IPS-20b (cell line): ENCODE measurements at regions not wholly inside any gene's neighbourhood (a gene's known extent, or its start where the extent isn't known, plus 50 kb on each side); places are given as distances from the start of the nearest gene placed in this dataset.

Experiments
- H3K27ac ChIP-seq: one replicate; pipeline ENCODE4 v1.5.1; 2013; ENCODE audit warnings: low read length
- H3K27me3 ChIP-seq: 2 replicates; pipeline ENCODE4 v1.6.1; 2013; ENCODE audit warnings: mild to moderate bottlenecking, low read length, inconsistent platforms; ENCODE audit not compliant: insufficient read depth
- H3K36me3 ChIP-seq: 2 replicates; pipeline ENCODE4 v1.6.1; 2013; ENCODE audit warnings: low read depth, mild to moderate bottlenecking, inconsistent platforms, low read length, moderate library complexity; ENCODE audit not compliant: insufficient read depth
- H3K4me1 ChIP-seq: 2 replicates; pipeline ENCODE4 v1.6.1; 2013; ENCODE audit warnings: mild to moderate bottlenecking, control low read depth, inconsistent platforms, low read length, moderate library complexity; ENCODE audit not compliant: insufficient read depth
- H3K4me3 ChIP-seq: 2 replicates; pipeline ENCODE4 v1.5.1; 2013; ENCODE audit warnings: mild to moderate bottlenecking, low read length, inconsistent platforms
- H3K9ac ChIP-seq: 2 replicates; pipeline ENCODE4 v1.6.1; 2013; ENCODE audit warnings: low read depth, mild to moderate bottlenecking, inconsistent platforms, low read length, moderate library complexity
- H3K9me3 ChIP-seq: 2 replicates; pipeline ENCODE4 v1.6.1; 2013; ENCODE audit warnings: mild to moderate bottlenecking, low read depth, low read length, inconsistent platforms; ENCODE audit not compliant: insufficient read depth

DNA sequence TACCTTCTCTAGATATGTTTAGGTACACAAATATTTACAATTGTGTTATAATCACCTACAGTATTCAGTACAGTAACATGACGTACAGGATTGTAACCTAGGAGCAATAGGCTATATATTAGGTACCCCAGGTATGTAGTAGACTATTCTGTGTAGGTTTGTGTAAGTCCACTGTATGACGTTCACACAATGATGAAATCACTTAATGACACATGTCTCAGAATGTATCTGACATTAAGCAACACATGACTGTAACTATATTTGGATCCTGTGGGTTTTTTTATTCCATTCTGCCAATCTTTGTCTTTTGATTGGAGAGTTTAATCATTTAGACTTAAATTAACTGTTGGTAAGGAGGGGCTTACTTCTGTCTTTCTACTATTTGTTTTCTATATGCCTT lies 52.1 kb downstream of the STYXL2 start:
- Histone ChIP-seq H3K4me3 (no peak overlapping the region), H3K27ac (no peak overlapping the region), H3K9ac (no peak overlapping the region), H3K9me3 (peaks cover 7% of the 10 kb centered on the region; the same call in 1 of the 2 replicates), H3K27me3 (no peaks in the 10 kb centered on the region), H3K4me1 (peaks cover 10% of the 10 kb centered on the region), H3K36me3 (no peaks in the 10 kb centered on the region)

DNA sequence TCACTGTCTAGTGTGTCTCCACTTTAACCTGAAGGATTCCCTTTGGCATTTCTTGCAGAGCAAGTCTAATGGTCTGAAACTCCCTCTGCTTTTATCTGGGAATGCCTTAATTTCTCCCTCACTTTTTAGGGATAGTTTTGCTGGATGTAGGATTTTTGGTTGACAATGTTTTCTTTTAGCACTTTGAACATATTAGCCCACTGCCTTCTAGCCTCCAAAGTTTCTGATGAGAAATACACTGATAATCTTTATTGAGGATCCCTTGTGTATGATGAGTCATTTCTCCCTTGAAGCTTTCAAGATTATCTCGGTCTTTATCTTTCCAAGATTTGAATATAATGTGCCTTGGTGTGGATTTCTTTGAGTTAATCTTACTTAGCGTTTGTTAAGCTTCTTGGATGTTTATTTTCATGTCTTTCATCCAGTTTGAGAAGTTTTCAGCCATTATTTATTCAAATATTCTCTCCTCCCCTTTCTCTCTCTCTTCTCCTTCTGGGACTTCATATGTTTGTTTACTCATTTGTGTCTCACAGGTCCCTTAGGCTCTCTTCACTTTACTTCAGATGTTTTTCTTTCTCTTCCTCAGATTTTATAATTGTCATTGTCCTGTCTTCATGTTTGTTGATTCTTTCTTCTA lies 53.1 kb downstream of the STYXL2 start:
- H3K36me3 ChIP-seq = no peaks in the 10 kb centered on the region
- no peak overlapping the region for H3K9ac ChIP-seq
- peaks cover 7% of the 10 kb centered on the region; the same call in 1 of the 2 replicates for H3K9me3 ChIP-seq
- peaks cover 10% of the 10 kb centered on the region for H3K4me1 ChIP-seq
- H3K27ac ChIP-seq = no peak overlapping the region
- H3K27me3 ChIP-seq = no peaks in the 10 kb centered on the region
- no peak overlapping the region for H3K4me3 ChIP-seq

DNA sequence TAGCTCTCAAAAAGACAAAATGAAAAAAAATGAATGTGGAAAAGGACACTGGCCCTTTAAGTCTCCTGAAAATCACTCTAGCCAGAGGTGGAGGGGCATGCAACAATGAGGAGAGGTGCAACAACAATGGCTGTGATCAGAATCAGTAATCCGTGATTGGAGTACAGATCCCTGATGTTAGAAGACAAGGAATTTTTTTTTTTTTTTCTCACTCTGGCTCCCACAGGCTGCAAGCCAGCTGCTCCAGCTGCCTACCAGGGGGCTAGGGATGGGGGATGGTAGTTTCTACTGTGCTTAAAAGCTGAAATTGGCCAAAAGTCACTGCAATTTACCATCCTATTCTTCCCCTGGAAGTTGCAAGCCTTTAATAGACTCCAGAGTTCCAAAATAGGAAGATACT lies 54.5 kb downstream of the STYXL2 start:
- Histone ChIP-seq H3K4me3 (peak overlapping the region; percentile 44), H3K4me1 (peaks cover 10% of the 10 kb centered on the region), H3K36me3 (no peaks in the 10 kb centered on the region), H3K27ac (peak overlapping the region; percentile 39), H3K9me3 (peaks cover 7% of the 10 kb centered on the region; the same call in 1 of the 2 replicates), H3K9ac (peak overlapping the region; percentile 70; the same call in 1 of the 2 replicates), H3K27me3 (no peaks in the 10 kb centered on the region)

DNA sequence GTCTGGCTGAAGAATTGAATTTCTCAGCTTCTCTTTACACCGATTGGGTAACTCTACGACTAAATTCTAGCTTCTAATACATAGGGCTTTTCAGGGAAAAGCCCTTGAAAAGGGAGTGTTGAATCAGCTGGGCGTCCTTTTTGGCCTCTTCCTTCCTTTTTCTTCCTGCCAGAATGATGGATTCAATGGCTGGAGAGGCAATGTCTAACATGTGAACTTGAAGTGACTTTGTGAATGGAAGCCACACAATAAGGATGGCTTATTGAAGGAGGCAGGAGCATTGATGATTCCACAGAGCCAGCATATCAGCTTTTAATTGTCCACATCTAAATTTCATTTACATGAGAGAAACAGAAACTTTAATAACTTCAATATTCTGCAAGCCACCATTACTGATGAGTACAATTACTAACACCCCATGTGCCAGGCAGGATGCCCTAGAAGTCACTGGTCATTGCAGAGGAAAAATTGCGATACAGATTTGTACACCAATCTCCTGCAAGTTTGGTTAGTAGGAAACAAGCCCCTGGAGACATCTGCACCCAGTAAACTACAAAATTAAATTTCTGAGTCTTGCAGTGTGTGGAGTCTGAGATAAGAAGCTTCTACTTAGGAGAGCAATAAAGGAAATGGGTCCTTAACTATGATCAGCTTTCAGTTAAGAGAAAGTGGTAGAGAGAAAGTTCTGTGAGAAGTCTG lies 56.1 kb downstream of the STYXL2 start:
- peaks cover 10% of the 10 kb centered on the region for H3K4me1 ChIP-seq
- no peaks in the 10 kb centered on the region for H3K36me3 ChIP-seq
- H3K27me3 ChIP-seq = no peaks in the 10 kb centered on the region
- H3K27ac ChIP-seq = no peak overlapping the region
- H3K9me3 ChIP-seq = peaks cover 7% of the 10 kb centered on the region; the same call in 1 of the 2 replicates
- no peak overlapping the region for H3K4me3 ChIP-seq
- no peak overlapping the region for H3K9ac ChIP-seq

DNA sequence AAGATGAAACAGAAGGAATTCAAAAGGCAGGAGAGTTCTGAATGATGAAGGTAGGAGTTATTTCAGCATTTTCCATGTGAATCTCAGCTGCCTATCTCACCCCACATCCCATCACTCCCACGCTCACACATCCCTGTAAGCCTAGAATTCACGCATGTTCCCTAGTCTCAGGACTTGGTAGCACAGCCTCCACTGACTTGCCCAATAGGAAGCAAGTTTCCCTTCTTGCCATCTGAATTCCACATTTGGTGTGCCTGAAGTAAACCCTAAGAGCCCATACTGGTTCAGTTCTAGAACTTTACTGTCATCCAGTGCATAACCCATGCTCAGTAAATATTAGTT lies 56.6 kb downstream of the STYXL2 start:
- peaks cover 7% of the 10 kb centered on the region; the same call in 1 of the 2 replicates for H3K9me3 ChIP-seq
- H3K4me3 ChIP-seq = no peak overlapping the region
- no peak overlapping the region for H3K27ac ChIP-seq
- no peaks in the 10 kb centered on the region for H3K27me3 ChIP-seq
- H3K9ac ChIP-seq = no peak overlapping the region
- H3K36me3 ChIP-seq = no peaks in the 10 kb centered on the region
- peaks cover 10% of the 10 kb centered on the region for H3K4me1 ChIP-seq

DNA sequence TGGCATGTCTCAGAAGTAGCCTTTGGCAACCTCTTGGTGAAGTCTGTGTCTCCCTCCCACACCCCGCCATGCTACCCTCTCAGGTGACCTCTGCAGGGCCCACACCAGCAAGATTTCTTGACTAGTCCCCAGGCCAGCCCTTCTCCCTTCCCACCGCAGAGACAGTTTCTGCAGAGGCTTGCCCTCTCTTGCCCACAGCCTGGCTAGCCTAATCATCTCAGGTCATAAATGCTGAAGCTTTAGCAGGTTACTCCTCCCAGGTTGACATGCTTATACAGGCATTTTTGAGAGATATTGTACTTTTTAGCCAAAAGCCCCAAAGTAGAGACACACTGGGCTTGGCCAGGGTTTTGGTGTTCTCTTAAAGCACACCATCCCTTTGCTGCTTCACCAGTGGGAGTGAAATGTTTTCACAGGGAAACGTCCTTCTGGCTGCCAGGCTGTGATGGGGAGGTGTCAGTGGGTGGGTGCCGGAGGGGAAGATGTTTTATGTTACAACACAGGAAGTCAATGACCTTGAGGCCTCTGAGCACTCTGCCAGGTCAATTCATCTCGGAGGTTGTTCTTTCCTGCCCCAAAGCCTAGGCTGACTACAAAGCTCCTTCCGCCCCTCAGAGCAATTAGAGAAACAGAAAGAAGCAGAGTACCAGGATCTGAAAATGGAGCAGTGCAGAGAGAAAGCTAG lies 58.5 kb downstream of the STYXL2 start:
- no peaks in the 10 kb centered on the region for H3K36me3 ChIP-seq
- H3K9me3 ChIP-seq = peaks cover 3% of the 10 kb centered on the region; the same call in 1 of the 2 replicates
- H3K9ac ChIP-seq = no peak overlapping the region
- H3K4me3 ChIP-seq = no peak overlapping the region
- no peaks in the 10 kb centered on the region for H3K27me3 ChIP-seq
- no peak overlapping the region for H3K27ac ChIP-seq
- H3K4me1 ChIP-seq = peaks cover 14% of the 10 kb centered on the region

DNA sequence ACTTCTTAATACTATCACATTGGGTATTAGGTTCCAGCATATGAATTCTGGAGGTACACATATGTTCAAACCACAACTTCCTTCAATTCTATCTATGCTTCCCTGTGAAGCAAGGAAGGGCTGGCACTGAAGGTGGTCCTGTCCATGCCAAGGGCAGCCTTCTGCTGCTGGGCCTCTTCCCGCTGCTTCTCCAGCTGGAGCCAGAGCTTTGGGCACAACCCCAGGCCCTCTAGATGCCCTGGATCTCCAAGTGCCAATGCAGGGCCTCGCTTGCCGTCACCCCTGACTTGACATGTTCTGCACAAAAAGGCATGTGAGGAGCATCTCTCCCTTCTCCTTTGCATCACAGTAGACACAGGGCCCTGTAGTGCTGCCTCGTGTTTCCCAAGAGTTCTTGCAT lies 62.6 kb downstream of the STYXL2 start:
- H3K9me3 ChIP-seq = no peaks in the 10 kb centered on the region
- H3K4me3 ChIP-seq = no peak overlapping the region
- no peak overlapping the region for H3K9ac ChIP-seq
- peaks cover 19% of the 10 kb centered on the region for H3K4me1 ChIP-seq
- H3K36me3 ChIP-seq = no peaks in the 10 kb centered on the region
- no peak overlapping the region for H3K27ac ChIP-seq
- no peaks in the 10 kb centered on the region for H3K27me3 ChIP-seq

DNA sequence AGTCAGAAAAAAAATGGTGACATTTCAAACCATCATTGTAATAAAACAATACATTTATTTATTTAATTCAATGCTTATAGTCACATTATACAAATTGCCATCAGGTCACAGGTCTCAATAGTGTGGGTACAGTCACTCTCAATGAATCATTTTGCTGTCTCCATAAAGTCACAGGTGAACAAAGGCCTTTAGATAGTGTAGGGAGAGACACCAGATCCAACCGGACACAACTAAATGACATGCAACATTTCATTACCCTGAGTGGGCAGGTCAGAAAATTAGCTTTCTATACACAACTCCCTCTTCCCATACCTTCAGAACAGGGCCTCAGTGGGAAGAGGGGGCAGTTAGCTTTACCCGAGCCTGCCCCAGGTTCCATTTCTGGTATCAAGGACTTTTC lies 63.2 kb downstream of the STYXL2 start:
- Histone ChIP-seq H3K9me3 (no peaks in the 10 kb centered on the region), H3K4me1 (peaks cover 19% of the 10 kb centered on the region), H3K9ac (no peak overlapping the region; the same call in 1 of the 2 replicates), H3K36me3 (no peaks in the 10 kb centered on the region), H3K27me3 (no peaks in the 10 kb centered on the region), H3K27ac (peak overlapping the region; percentile 57), H3K4me3 (no peak overlapping the region)

DNA sequence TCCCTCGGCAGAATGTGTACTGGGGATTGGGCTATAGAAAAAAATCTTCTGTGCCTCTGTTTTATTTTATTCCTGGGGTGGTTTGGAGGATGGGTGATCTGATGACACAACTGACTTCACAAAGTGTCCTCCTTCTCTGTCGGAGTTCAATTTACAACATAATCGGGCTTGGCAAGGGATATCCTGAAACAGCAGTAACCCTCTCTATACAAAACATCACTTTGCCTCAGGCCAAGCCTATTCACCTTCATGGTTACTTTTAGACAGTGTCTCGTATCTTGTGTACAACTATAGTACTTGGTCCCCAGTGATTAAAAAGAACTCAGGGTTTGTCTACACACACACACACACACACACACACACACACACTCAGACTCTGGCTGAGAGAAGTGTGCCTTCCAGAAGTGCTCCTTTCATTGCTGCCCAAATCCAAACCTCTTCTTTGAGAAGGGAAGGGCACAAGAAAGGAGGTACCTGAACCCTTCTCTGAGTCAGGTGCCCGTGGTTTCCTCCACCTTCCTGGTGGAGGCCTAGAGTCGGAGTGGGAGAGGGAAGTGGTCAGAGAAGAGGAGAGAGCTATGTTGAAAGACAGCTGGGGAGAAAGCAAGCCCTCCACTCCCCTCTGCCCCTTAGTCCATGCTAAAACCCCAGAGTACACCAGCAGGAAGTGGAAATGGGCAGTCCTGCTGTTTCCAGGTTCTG lies 62.4 kb upstream of the POU2F1 start:
- Histone ChIP-seq H3K4me3 (peak overlapping the region; percentile 39), H3K9me3 (no peaks in the 10 kb centered on the region), H3K27ac (peak overlapping the region; percentile 90), H3K4me1 (peaks cover 28% of the 10 kb centered on the region), H3K9ac (peak overlapping the region; percentile 36; the same call in 1 of the 2 replicates), H3K36me3 (no peaks in the 10 kb centered on the region), H3K27me3 (no peaks in the 10 kb centered on the region)

DNA sequence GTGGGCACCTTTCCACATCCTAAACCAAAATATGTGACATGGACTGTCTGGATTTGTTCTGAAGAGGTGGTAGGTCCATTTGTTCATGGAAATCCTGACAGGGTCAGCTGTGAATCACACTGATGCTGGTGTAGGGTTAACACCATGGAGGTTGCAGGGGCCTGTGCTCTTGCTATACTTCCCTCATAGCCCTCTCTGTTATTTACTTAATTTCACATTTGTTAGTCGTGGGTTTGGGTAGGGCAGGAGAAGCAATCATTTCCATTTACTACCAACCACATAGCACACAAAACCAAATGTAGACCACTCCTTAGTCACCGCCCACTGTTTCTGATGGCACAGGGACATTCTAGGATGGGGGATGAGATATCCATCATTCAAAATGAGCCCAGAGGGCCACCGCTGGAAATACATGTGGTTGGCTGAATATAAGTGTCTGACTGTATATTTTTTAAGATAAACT lies 61.8 kb upstream of the POU2F1 start:
- Histone ChIP-seq H3K4me3 (peak overlapping the region; percentile 39; the same call in 1 of the 2 replicates), H3K4me1 (peaks cover 32% of the 10 kb centered on the region), H3K9ac (peak overlapping the region; percentile 36; the same call in 1 of the 2 replicates), H3K27me3 (no peaks in the 10 kb centered on the region), H3K9me3 (no peaks in the 10 kb centered on the region), H3K36me3 (no peaks in the 10 kb centered on the region), H3K27ac (peak overlapping the region; percentile 90)

DNA sequence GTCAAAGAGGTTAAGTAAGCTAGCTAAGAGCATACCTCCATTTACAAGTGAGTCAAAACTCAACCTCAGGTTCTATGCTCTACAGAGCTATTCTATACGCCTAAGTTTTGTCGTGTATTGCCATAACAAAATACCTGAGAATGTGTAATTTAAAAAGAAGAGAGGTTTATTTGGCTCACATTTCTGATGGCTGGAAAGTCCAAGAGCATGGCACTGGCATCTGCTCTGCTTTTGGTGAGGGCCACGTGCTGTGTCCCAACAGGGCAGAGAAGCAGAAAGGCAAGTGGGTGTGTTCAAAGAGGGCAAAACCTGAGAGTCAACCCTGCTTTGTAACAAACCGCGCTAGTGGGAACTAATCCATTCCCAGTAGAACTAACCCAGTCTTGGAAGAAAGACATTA lies 60.9 kb upstream of the POU2F1 start:
- H3K4me3 ChIP-seq = no peak overlapping the region

More for the DNA sequence above, 60.9 kb upstream of the POU2F1 start:
- no peaks in the 10 kb centered on the region for H3K9me3 ChIP-seq
- no peaks in the 10 kb centered on the region for H3K36me3 ChIP-seq
- H3K9ac ChIP-seq = no peak overlapping the region
- H3K4me1 ChIP-seq = peaks cover 35% of the 10 kb centered on the region
- no peaks in the 10 kb centered on the region for H3K27me3 ChIP-seq
- no peak overlapping the region for H3K27ac ChIP-seq
